Astrocyte of the spinal cord (primary cell): ENCODE measurements at regions not wholly inside any gene's neighbourhood (a gene's known extent, or its start where the extent isn't known, plus 50 kb on each side); places are given as distances from the start of the nearest gene placed in this dataset.
A peak's percentile ranks its signal among the peaks of the same experiment; 100 is the strongest.
"Not testable (repeated sequence)": the region's sequence is repeated elsewhere in the genome, so short reads cannot be mapped to it uniquely, and the experiment has no call there.

Source experiments
- DNase-seq: peaks from one replicate; pipeline ENCODE4 v3.0.0; 2011; ENCODE audit warnings: low read depth, low spot score
- H3K4me3 ChIP-seq: 2 replicates; pipeline ENCODE4 v1.5.1; 2011; ENCODE audit warnings: low read depth, mild to moderate bottlenecking, low read length, moderate library complexity
- in situ Hi-C: cut with HindIII; loops from 2 replicates; pipeline ENCODE4 v1.10.0; 2017; ENCODE audit warnings: low sequenced_read_pairs
- TF ChIP-seq, protein P1 (sequence below): IDR thresholded peaks from 2 replicates; pipeline ENCODE4 v1.5.1; 2012; ENCODE audit warnings: low read depth, mild to moderate bottlenecking, low read length, inconsistent platforms

DNA sequence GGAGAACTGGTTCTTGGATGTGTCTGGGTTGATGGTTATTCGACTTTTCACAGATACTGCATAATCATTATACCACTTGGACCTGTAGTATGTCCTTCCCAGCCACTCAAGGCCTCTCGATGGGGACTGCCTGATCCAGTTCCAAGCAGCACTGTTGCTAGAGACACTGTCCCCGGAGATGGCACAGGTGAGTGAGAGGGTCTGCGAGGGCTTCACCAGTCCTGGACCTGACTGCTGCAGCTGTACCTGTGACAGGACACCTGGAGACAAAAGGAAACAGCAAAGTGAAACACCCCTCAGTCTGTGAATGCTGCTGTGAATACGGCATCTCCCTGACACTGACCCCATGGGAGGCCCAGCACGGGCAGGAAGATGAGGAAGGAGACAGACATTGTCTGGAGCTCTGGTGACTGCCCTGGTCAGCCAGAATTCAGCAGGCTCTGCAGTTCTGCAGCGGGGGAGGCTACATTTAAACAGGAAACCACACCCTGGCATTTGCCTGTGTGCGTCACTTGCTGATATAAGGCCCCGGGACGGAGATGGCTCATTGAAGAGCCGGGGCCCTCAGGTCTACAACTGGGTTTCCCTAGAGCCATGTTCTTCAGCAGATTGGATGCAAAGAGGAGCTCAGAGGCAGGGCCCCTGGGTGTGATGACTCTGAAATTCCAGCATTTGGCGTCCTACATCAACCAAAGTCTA is 413.6 kb downstream of the TMEM121 start:
- in situ Hi-C loops = no loop called here
- TF ChIP-seq, protein P1, sequence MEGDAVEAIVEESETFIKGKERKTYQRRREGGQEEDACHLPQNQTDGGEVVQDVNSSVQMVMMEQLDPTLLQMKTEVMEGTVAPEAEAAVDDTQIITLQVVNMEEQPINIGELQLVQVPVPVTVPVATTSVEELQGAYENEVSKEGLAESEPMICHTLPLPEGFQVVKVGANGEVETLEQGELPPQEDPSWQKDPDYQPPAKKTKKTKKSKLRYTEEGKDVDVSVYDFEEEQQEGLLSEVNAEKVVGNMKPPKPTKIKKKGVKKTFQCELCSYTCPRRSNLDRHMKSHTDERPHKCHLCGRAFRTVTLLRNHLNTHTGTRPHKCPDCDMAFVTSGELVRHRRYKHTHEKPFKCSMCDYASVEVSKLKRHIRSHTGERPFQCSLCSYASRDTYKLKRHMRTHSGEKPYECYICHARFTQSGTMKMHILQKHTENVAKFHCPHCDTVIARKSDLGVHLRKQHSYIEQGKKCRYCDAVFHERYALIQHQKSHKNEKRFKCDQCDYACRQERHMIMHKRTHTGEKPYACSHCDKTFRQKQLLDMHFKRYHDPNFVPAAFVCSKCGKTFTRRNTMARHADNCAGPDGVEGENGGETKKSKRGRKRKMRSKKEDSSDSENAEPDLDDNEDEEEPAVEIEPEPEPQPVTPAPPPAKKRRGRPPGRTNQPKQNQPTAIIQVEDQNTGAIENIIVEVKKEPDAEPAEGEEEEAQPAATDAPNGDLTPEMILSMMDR = no peak
- no peak for DNase-seq

DNA sequence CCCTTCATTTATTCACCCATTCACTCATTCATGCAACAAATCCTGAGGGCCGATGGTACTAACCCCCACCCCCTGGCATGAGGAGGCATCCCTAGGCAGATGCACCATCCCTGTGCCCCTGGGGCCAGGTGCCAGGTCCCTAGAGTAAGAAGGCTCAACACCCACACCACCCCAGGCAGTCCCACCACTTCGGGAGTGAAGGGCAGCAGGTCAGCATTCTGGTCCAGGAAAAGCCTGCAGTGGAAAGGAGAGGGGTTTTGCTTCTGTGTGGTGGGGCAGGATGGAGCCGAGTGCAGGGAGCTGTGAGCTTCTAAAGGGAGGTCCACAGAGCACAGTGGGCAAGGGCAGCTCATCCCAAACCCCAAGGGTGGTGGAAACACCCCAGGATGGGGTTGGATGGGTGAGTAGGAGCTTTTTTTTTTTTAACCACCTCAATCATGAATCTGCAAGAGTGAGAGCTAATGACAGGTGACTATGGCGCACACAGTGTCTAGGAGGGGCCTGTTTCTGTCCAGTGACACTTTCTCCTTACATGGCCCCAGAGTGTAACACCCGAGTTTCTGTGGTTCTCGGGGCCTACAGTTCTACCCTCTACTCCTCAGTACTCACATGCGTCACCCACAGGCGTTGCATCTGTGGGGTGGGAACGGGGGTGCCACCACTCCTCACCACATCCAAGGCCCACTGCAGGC is 414.3 kb downstream of the TMEM121 start:
- in situ Hi-C loops = no loop called here
- no peak overlapping the region for H3K4me3 ChIP-seq
- TF ChIP-seq, protein P1 = no peak
- DNase-seq = no peak

More for the DNA sequence above, 413.6 kb downstream of the TMEM121 start:
- no peak overlapping the region for H3K4me3 ChIP-seq

DNA sequence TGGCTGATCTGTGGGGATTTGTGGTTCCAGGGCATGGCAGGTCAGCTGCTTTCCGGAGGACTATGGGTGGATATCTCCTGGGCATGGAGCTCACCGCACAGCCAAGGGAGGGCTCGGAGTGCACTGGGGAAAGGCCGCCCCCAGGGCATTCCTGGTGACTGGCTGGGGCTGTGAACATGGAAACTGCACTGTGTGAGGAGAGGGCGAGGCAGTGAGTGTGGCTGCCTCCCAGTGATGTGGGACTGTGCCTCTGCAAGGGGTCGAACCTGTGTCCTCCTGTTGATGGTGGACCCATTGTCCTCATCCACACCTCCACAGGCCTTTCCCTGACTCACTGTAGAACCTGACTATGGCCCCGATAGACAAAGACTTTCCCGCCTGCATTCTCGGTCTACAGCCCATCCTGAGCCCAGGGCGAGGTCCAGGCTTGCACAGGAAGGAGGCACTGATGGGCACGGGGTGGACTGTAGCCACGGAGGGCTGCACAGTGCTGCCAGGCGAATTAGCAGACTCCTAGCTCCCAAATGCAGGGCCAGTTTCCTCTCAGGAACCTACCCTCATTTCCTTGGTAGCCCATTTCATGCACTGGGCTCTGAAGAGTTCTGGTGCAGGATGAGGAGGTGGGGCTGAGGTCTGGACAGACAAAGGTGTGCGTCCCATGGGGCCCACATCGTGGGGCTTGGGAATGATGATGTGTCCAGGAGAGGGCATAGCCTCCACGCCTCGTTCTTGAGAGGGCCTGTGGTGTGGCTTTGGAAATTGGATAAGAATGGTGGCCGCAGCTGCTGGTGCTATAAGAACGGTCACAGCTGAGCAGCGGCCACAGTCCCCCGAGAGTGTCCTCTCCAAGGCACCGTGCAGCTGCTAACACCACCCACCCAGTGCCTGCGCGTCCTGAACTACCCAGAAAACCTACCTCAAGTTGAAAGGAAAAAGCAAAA is 415.1 kb downstream of the TMEM121 start:
- TF ChIP-seq, protein P1 = no peak
- no peak for DNase-seq
- no peak overlapping the region for H3K4me3 ChIP-seq
- in situ Hi-C loops = no loop called here

DNA sequence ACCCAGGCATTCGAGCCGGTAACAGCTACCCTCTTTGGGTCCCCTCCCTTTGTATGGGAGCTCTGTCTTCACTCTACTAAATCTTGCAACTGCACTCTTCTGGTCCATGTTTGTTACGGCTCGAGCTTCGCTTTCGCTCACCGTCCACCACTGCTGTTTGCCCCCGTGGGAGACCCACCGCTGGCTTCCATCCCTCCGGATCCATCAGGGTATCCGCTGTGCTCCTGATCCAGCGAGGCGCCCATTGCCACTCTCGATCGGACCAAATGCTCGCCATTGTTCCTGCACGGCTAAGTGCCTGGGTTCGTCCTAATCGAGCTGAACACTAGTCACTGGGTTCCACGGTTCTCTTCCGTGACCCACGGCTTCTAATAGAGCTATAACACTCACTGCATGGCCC is 416.3 kb downstream of the TMEM121 start:
- DNase-seq, H3K4me3 ChIP-seq, in situ Hi-C loops: not testable (repeated sequence)

DNA sequence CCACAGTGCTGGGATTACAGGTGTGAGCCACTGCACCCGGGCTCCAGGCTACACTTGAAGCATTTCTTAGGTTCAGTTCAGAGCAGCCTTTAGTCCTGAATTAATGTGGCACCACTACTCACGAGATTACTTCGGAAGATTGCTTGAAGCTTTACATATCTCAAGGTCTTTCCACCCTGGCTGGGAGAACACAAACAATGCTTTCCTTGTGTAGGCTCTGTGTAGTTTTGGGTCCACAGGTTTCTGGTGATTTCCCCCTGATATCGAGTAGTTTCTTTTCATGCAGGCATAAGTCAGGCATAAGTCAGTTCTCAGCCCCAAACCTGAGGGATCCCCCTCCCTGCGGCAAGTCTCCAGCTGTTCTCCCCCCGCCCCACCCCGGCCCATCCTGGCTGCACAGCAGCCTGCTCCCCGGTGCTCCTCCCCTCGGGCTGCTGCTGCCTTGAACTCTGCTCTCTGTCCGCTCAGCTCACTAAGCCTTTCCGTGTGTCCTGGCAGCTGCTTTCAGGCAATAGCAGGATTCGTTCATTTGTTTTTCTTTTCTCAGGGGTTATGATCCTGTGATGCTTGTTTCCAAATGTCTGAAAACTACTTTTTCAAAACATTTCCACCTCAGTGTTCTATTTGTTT is 417.7 kb downstream of the TMEM121 start:
- no peak for DNase-seq
- H3K4me3 ChIP-seq = no peak overlapping the region
- in situ Hi-C loops = no loop called here

DNA sequence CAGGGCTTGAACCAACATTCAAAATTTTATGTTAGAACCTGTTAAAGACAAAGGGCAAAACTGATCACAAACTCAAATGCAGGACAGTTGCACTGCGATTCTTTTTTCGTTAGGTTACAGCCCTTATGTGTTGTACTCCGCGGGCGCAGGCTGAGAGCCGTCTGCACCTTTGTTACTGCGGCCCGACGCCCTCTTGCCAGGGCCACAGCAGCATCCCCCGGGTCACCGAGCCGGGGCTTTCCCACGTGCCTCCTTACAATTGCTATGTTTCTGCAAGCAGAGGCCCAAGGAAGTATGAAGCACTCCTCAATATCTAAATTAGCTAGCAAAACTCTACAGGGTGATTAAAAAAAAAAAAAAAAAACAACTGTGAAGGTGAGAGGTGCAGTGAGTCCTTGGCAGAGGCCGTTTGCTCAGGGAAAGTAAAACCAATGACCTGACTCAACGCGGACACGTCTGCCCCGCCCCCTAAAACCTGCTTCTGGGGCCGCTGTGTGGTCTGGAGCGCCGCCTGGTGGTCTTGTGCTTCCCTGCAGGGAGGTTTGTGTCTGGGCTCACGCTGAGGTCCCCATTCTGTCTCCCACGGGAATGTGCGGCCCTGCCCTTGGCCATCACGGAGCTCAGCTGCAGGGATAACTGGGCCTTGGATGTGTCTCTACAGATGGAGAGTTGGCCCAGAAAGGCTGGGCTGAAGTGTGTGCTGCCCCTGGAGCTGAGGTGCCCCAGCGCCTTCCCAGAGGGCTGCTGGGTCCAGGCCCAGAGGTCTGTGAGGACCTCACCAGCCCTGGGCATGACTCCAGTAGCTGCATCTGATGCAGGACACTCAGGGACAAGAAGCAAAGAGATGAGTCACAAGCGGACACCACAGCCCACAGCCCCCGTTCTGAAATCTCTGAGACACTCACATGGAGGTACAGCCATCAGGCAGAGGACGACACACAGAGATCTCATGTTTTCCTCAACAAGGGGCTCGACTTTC is 418.5 kb downstream of the TMEM121 start:
- no peak for DNase-seq
- TF ChIP-seq, protein P1 = peak; percentile 7
- H3K4me3 ChIP-seq = no peak overlapping the region
- in situ Hi-C loops = no loop called here

More for the DNA sequence above, 417.7 kb downstream of the TMEM121 start:
- TF ChIP-seq, protein P1 = no peak
